Esophagus mucosa (tissue), 1 donor: ENCODE measurements at regions not wholly inside any gene's neighbourhood (a gene's known extent, or its start where the extent isn't known, plus 50 kb on each side); places are given as distances from the start of the nearest gene placed in this dataset.
A peak's percentile ranks its signal among the peaks of the same experiment; 100 is the strongest.
"Not testable (repeated sequence)": the region's sequence is repeated elsewhere in the genome, so short reads cannot be mapped to it uniquely, and the experiment has no call there.

Experiments used
- ATAC-seq: fragments of 200-7000 bp; cut with Tn5 transposase; one replicate; pipeline ENCODE4 v1.9.1; 2020
- donor health status: DM: yes; HTN: yes; CAD: no.

GRCh38 chr21:15204140-15204969, 139.6 kb upstream of the NRIP1 start:
- ATAC-seq, result no peak

- ATAC-seq, result no peak
Measured at GRCh38 chr21:15204970-15205286, 140.1 kb upstream of the NRIP1 start.

- no peak for ATAC-seq
Measured at GRCh38 chr21:15206514-15206913, 141.7 kb upstream of the NRIP1 start.

GRCh38 chr21:15207231-15207630, 142.4 kb upstream of the NRIP1 start:
- ATAC-seq, result no peak

GRCh38 chr21:15207635-15208370, 143.0 kb upstream of the NRIP1 start:
- no peak for ATAC-seq

- no peak for ATAC-seq
Measured at GRCh38 chr21:15208786-15209185, 144.0 kb upstream of the NRIP1 start.

- no peak for ATAC-seq
Measured at GRCh38 chr21:15209224-15209623, 144.4 kb upstream of the NRIP1 start.

GRCh38 chr21:15210235-15210678, 145.5 kb upstream of the NRIP1 start:
- ATAC-seq, result peak; percentile 89

GRCh38 chr21:15211491-15212133, 146.8 kb upstream of the NRIP1 start:
- ATAC-seq, result no peak

- ATAC-seq, result no peak
Measured at GRCh38 chr21:15212206-15212605, 147.4 kb upstream of the NRIP1 start.

GRCh38 chr21:15218476-15218875, 153.7 kb upstream of the NRIP1 start:
- ATAC-seq, result not testable (repeated sequence)

GRCh38 chr21:15219039-15219438, 154.2 kb upstream of the NRIP1 start:
- no peak for ATAC-seq

GRCh38 chr21:15219894-15220293, 155.1 kb upstream of the NRIP1 start:
- ATAC-seq, result no peak

- ATAC-seq, result peak; percentile 94
Measured at GRCh38 chr21:15221799-15222386, 157.1 kb upstream of the NRIP1 start.

GRCh38 chr21:15222707-15223106, 157.9 kb upstream of the NRIP1 start:
- ATAC-seq, result peak; percentile 71

GRCh38 chr21:15224346-15225086, 159.7 kb upstream of the NRIP1 start:
- ATAC-seq, result peak; percentile 94

GRCh38 chr21:15227919-15228318, 163.1 kb upstream of the NRIP1 start:
- no peak for ATAC-seq

- no peak for ATAC-seq
Measured at GRCh38 chr21:15229390-15229789, 164.6 kb upstream of the NRIP1 start.

- ATAC-seq, result no peak
Measured at GRCh38 chr21:15233611-15234010, 168.8 kb upstream of the NRIP1 start.

GRCh38 chr21:15236111-15236510, 171.3 kb upstream of the NRIP1 start:
- no peak for ATAC-seq

- no peak for ATAC-seq
Measured at GRCh38 chr21:15240848-15241247, 176.0 kb upstream of the NRIP1 start.

GRCh38 chr21:15241997-15242736, 177.4 kb upstream of the NRIP1 start:
- ATAC-seq, result no peak
